HG02943 (cell line): ENCODE measurements at regions not wholly inside any gene's neighbourhood (a gene's known extent, or its start where the extent isn't known, plus 50 kb on each side); places are given as distances from the start of the nearest gene placed in this dataset.
"Not testable (repeated sequence)": the region's sequence is repeated elsewhere in the genome, so short reads cannot be mapped to it uniquely, and the experiment has no call there.

Source experiments
- ATAC-seq: cut with Tn5 transposase; IDR thresholded peaks from one replicate; pipeline ENCODE4 v1.9.1; 2021; ENCODE audit warnings: mild to moderate bottlenecking, low read depth, moderate library complexity; ENCODE audit not compliant: unreplicated experiment

- ATAC-seq, result no peak
Measured at GRCh38 chr2:186348200-186348599, 137.9 kb upstream of the ZC3H15 start.

DNA sequence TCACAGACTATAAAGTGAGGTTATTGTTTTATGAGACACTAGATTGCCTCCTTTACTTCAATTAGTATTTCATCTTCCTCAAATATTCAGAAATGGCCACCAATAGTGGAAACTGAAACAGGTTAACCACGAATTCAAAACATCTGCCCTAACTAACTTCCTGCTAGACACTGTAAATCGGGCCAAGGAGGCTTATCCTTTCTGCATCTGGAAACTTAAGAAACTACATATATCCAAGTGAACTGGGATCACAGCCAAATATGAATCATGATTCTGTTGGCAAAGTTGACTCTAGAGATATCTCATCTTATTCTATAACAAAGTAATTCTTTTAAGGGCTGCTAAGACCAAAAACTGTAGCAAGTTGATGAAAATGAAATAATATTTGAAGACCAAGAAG, 136.6 kb upstream of the ZC3H15 start:
- no peak for ATAC-seq

DNA sequence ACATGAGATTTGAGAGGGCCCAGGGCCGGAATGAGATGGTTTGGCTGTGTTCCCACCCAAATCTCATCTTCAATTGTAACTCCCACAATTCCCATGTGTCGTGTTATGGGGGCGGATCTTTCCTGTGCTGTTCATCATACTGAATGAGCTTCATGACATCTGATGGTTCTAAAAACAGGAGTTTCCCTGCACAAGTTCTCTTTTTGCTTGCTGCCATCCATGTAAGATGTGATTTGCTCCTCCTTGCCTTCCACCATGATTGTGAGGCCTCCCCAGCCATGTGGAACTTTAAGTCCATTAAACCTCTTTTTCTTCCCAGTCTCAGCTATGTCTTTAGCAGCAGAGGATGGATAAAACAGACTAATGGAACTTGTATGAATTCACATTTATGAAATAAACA, 131.9 kb upstream of the ZC3H15 start:
- ATAC-seq, result not testable (repeated sequence)

- ATAC-seq, result no peak
Measured at GRCh38 chr2:186365406-186365805, 120.7 kb upstream of the ZC3H15 start.

GRCh38 chr2:186379052-186379451, 107.0 kb upstream of the ZC3H15 start:
- no peak for ATAC-seq

- no peak for ATAC-seq
Measured at GRCh38 chr2:186380805-186381204, 105.3 kb upstream of the ZC3H15 start.

- ATAC-seq, result no peak
Measured at GRCh38 chr2:186381573-186381972, 104.5 kb upstream of the ZC3H15 start.

- ATAC-seq, result no peak
Measured at GRCh38 chr2:186382932-186383331, 103.1 kb upstream of the ZC3H15 start.

DNA sequence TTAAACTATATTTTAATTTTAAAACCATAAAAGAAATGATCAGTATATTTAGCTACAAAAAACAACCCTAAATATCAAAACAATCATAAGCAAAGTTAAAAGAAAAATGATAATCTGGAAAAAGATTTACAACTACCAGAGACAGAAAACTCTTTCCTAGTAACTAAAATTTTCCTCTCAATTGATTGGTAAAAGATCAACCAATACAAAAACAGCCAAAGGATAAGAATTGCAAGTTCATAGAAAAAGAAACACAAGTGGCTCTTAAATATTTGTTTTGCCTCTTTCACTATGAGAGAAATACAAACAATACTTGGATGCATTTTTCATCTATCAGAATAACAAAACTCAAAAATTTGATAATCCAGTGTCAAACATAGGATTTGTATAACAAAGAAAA, 101.8 kb upstream of the ZC3H15 start:
- ATAC-seq, result no peak

GRCh38 chr2:186385638-186386201, 100.3 kb upstream of the ZC3H15 start:
- not testable (repeated sequence) for ATAC-seq

GRCh38 chr2:186399082-186399644, 86.9 kb upstream of the ZC3H15 start:
- ATAC-seq, result peak; percentile 79

DNA sequence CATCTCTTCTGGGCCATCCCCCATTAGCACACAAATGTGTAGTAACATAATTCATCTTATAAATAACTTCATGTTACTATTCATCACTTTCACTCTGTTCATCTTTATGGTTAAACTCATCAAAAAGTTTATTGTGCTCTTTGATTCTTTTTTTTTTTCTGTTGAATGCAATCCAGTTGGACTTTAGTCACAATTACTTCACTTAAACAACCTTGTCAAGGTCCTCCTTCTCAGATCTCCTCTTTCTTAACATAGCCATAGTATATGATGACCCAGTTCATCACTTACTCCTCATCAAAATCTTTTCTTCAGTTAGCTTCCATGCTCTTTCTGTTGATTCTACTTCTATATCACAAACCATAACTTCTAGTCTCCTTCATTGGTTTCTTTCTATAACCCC, 80.2 kb upstream of the ZC3H15 start:
- ATAC-seq, result no peak

DNA sequence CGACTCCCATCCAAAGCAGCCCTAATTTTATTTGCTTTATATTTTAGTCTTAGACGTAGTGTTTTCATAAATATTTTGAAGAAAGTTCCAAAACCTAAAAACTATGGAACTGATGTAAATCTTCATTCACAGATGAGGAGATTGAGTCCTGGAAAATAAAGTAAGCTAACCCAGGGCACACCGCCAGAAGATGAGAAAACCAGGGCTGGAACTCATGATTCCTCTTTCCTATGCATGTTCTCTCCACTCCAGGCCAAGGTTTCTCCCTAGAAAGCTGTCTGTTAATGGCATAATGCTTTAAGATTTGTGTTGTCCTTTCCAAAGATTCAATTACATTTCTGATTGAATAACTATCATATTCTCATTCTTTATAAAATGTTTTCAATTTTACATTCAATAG, 78.4 kb upstream of the ZC3H15 start:
- no peak for ATAC-seq

DNA sequence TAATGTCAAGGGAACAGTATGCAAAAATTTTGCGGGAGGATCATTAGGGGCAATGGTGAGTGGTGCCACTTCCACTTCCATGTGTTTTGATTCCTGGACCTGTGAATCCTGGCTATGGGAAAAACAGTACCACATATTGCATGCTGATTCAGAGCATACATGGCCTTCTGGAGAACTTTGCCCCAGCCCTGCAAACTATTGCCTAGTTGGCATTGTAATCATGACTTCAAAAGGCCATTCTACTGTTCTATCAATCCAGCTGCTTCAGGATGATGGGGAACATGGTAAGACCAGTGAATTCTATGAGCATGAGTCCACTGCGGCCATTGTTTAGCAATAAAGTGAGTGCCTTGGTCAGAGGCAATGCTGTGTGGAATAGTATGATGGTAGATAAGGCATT, 75.3 kb upstream of the ZC3H15 start:
- no peak for ATAC-seq

GRCh38 chr2:186422226-186422625, 63.8 kb upstream of the ZC3H15 start:
- ATAC-seq, result no peak

GRCh38 chr2:186423481-186423880, 62.6 kb upstream of the ZC3H15 start:
- no peak for ATAC-seq

DNA sequence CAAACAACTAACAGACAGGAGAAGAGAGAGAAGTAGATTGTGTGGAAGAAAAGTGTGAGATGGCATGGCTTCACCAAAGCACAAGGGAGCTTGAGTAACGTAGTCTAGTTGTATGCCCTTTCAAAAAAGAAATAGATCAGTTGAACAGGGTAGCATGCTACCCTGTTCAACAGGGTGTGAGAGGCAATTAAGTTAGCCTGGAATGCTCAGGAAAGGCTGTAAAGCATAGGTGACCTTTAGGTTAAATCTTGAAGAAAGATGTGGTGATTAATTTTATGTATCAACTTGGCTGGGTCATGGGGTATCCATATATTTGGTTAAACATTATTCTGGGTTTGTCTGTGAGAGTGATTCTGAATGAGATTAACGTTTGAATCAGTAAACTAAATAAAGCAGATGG, 61.8 kb upstream of the ZC3H15 start:
- ATAC-seq, result no peak

DNA sequence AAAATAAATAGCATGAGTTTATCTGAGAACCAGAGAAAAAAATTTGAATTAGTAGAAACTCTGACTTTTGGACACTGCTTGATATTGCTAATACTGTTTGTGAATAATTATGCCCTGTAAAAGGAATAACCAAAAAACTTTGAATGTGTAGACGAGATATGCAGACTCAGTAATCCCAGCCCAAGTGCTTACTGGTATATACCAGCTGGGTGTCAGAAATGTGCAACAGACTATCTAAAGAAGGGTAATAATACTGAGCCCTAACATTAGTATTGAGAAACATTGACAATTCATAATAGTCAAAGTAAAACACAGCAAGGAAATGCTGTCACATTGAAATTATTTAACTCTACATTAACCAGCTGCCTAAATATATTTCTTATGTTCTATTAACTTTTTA, 60.5 kb upstream of the ZC3H15 start:
- no peak for ATAC-seq

DNA sequence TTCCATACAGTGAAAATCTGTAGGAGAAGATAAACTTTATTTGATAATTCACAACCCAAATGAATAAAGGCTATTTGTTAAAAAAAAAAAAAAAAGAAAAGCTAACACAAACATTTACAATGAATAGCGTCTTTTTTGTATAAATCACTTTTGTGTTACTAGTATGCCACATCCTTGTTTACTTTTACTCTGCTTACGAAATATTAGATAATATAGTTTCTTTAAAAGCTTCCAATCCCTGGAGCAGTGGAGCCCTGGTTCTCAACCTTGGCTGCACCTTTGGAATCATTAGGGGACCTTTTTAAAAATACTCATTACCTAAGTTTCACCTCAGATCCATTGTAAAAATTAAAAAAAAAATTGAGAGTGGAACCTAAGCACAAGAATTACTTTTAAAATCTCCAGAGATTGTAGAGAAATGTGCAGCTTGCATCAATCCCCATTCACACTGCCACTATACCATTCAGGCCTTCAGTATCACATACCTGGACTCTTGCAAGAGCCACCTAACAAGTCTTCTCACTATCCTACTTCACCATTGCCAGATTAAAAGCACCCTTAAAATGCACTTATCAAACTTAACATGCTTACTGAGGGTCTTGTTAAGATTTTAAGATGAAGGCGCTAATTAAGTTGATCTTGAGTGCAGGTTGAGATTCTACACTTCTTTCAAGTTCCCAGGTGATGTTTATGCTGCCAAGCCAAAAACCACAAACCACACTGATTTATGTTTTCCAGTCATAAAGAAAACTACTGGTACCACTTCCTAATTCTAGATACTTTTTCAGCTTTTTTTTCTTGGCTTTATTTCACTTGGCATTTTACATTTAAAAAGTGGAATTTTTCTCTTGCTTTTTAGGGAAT, 59.7 kb upstream of the ZC3H15 start:
- peak; percentile 81 for ATAC-seq

GRCh38 chr2:186427017-186427350, 59.1 kb upstream of the ZC3H15 start:
- peak; percentile 53 for ATAC-seq

- no peak for ATAC-seq
Measured at GRCh38 chr2:186427970-186428369, 58.1 kb upstream of the ZC3H15 start.

- ATAC-seq, result no peak
Measured at GRCh38 chr2:186429104-186429503, 57.0 kb upstream of the ZC3H15 start.
